Fibroblast of pulmonary artery (primary cell): ENCODE measurements at regions not wholly inside any gene's neighbourhood (a gene's known extent, or its start where the extent isn't known, plus 50 kb on each side); places are given as distances from the start of the nearest gene placed in this dataset.

Source experiments
- DNase-seq: peaks from one replicate; pipeline ENCODE4 v3.0.0-alpha.2; 2010; ENCODE audit warnings: low read depth
- H3K4me3 ChIP-seq: replicated peaks from 2 replicates; pipeline ENCODE4 v1.5.1; 2011; ENCODE audit warnings: low read depth, mild to moderate bottlenecking, control low read depth, low read length, moderate library complexity
- TF ChIP-seq, protein P1 (sequence below): IDR thresholded peaks from 2 replicates; pipeline ENCODE4 v1.5.1; 2011; ENCODE audit warnings: mild to moderate bottlenecking, control low read depth, low read length, inconsistent platforms; ENCODE audit errors: missing control alignments

DNA sequence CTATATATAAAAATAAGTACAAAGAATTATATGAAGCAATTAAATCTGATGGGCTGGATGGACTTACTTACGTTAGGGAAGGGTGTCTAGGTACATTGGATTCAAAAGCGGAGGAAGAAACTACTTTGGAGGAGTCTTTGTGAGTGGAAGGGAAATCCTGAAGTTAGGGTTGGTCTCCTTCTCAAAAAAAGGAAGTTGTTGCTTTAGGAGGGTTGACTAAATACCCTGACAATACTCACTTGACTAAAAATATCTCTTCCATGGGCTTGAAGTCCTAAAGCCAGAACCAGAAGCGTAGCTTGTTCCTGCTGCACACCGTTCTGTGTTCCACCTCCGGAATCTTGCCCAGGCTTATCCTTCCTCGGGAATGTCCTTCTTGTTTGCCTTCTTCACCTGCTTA is 143.3 kb upstream of the ZEB2 start:
- H3K4me3 ChIP-seq, result no peak overlapping the region
- TF ChIP-seq, protein P1, sequence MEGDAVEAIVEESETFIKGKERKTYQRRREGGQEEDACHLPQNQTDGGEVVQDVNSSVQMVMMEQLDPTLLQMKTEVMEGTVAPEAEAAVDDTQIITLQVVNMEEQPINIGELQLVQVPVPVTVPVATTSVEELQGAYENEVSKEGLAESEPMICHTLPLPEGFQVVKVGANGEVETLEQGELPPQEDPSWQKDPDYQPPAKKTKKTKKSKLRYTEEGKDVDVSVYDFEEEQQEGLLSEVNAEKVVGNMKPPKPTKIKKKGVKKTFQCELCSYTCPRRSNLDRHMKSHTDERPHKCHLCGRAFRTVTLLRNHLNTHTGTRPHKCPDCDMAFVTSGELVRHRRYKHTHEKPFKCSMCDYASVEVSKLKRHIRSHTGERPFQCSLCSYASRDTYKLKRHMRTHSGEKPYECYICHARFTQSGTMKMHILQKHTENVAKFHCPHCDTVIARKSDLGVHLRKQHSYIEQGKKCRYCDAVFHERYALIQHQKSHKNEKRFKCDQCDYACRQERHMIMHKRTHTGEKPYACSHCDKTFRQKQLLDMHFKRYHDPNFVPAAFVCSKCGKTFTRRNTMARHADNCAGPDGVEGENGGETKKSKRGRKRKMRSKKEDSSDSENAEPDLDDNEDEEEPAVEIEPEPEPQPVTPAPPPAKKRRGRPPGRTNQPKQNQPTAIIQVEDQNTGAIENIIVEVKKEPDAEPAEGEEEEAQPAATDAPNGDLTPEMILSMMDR, result no peak
- no peak for DNase-seq

DNA sequence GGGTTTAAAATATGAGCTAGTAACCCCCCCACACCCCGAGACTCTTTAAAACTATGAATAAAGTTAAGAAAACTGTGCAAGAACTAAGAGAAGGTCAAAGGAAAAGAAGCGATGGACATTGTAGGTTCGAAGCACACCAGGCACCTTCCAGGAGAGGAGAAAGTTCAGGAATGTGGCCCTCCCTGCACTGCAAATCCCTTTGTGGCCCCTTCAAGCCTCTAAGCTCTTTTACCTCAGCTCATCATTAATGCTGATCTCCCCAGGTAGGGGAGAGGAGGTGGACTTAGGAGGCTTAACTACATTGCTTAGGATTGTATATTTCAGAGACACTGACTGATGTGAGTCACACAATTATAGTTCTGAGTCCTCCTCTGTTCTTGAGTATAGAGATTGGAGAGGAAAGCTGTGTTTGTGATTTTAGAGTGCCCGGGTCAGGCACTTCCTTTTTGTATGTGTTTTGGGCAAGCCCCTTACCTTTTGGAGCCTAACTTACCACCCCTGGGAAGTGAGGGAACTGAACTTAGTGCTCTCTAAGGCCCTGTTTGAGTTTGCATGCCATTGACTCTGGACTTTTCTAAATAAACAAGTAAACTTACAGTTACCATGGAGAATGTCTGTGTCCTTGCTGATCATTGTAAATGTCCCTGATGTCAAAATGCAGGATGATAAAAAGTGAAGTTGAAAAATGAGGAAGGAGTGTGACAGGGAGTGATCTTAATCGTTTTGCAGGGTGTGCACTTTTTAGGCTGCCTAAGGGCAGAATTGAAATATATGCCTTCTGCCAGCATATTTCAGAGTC is 140.8 kb upstream of the ZEB2 start:
- TF ChIP-seq, protein P1, result no peak
- no peak overlapping the region for H3K4me3 ChIP-seq
- DNase-seq, result no peak

DNA sequence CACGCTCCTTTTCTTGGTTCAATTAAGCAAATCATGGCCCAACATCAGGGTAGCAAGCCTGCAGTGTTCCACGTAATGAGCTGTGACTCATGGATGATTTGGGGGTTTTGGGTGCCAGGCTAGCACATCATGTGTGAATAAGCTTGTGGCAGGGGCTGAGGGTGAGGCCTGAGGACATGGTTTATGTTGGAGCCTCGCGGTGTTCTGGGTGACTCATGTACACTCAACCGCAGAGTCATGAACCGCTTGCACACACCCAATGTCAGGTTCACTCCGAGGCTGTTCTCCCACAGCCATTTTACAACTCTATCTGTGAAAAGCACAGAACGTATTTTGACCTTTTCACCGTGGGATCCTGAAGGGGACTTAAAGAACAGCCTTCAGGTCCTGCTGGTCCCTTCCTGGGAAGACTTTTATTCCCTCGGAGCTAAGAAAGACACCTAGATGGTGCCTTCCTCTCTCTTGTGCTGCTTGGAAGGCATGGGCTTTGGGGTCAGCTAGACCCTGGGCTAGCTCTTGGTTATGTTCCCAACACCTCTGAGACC is 139.9 kb upstream of the ZEB2 start:
- DNase-seq, result peak; percentile 61
- TF ChIP-seq, protein P1, result no peak
- H3K4me3 ChIP-seq, result no peak overlapping the region

DNA sequence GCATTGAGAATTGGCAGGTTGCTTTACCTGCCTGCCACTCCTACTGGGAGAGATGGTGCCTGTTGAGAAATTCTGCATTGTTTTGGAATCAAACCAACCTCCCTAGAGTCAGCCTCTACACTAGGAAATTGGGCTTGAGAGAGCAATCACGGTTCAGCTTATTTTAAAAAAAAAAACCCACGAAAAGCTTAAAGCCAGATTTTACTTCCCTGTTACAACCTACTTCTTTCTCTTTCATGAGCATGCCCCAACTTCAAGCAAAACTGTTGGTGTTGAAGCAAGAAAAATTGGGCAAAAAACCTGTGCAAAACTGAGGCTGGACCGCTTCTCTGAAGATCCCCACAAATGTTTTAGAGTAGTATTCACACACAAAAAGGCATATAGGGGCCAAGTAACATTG is 134.6 kb upstream of the ZEB2 start:
- TF ChIP-seq, protein P1, result no peak
- no peak overlapping the region for H3K4me3 ChIP-seq
- DNase-seq, result no peak

DNA sequence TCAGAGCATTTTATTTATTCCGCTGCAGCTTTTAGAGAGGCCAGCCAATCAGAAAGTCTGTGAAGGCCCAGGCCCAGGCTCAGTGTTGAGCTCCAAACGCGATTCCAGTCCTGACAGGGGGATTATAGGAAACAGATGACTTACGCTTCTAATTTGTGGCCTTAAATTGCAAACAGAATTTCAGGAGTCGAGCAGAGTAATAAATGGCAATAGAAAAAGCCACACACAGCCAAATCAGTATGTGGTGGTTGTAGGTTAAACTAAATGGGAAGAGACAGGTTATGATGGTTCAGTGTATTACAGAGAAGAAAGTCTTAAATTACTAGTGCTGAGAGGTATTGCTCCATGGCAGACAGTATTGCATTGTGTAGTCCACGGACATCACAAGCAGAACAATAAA is 131.0 kb upstream of the ZEB2 start:
- no peak for DNase-seq
- TF ChIP-seq, protein P1, result no peak
- H3K4me3 ChIP-seq, result no peak overlapping the region

DNA sequence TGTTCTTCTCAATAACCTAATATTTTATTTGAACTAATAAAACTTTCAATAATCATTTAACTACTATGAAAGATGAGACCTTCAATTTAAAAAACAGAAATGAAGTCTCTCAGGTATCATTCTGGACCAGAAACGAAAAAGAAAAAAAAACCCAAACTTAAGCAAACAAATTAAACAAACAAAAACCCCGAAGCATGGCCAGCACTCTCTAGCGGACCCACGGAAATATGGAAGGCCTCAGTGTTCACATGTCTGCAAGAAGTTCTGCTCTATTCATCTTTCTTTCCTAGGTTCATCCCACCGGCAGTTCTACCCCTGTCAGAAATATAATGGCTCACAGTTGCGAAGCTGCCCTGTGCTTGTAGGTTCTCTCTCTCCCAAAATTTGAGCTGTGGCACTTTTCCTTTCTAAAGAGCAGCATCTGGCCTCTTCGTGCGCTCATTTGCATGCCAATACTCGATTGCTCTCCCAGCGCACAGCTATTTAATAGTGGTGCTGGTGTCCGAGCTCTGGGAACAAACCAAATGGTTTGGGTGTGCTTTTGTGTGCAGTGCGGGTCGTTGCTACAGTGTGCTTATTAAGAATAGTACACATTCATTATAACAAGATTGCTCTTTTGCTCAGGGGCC is 129.0 kb upstream of the ZEB2 start:
- no peak for DNase-seq
- H3K4me3 ChIP-seq, result no peak overlapping the region
- TF ChIP-seq, protein P1, result no peak
